GM12892 (cell line): ENCODE measurements at regions not wholly inside any gene's neighbourhood (a gene's known extent, or its start where the extent isn't known, plus 50 kb on each side); places are given as distances from the start of the nearest gene placed in this dataset.

Experiments used
- POLR2A ChIP-seq: IDR thresholded peaks from 2 replicates; pipeline ENCODE4 v1.6.1; 2011; ENCODE audit warnings: low read depth, low read length, control low read depth
- POLR2AphosphoS5 ChIP-seq: IDR thresholded peaks from 2 replicates; pipeline ENCODE4 v1.6.1; 2011; ENCODE audit warnings: low read depth, low read length, control low read depth

GRCh38 chr5:13133951-13134350, 810.5 kb downstream of the DNAH5 start:
- no peak for TF ChIP-seq POLR2A
- TF ChIP-seq POLR2AphosphoS5 = no peak
